ENCODE measurements at regions not wholly inside any gene's neighbourhood (a gene's known extent, or its start where the extent isn't known, plus 50 kb on each side); places are given as distances from the start of the nearest gene placed in this dataset.

DNA sequence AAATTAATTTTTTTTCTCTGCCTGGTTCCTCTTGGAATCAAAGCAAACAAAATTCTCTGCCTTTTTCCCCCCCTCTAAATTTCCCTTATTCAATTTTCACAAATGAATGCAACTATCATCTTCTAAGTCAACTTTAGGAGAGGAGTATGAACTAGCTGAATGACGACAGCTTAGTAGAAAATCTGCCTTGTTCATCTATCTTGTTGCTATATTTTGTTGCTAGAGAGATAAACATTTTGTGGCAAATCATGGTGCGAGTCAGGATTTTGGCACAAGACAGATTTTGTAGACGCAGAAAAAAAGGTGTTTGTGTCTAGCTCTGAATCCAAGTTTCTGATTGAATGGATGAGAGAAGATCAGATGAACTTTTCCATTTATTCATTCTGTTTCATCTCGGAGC is 81.0 kb upstream of the FZD8 start:
- H3K36me3 ChIP-seq (ENCODE audit: control insufficient read depth in 2 of 2, extremely low read depth in 1 of 2, insufficient read depth in 1 of 2, low read length in 1 of 2), result no peaks in the 10 kb centered on the region
- H3K4me3 Mint-ChIP-seq, result no peak overlapping the region
- H3K9me3 Mint-ChIP-seq, result no peaks in the 10 kb centered on the region
- POLR2A ChIA-PET, result no interaction called here
- 86% methylated on average over 1 of the region's 4 CpGs for WGBS (ENCODE audit: insufficient coverage)
- no peaks in the 10 kb centered on the region for H3K9me3 ChIP-seq
- H3K4me1 ChIP-seq (ENCODE audit: control insufficient read depth in 1 of 2, extremely low read depth in 1 of 2, insufficient read depth in 2 of 2, low read length in 2 of 2), result no peaks in the 10 kb centered on the region
- ATAC-seq (replicated peaks in 1 of 4), result no peak
- no peak overlapping the region for H3K27ac ChIP-seq (ENCODE audit: low read length)
- H3K4me3 ChIP-seq (ENCODE audit: control insufficient read depth in 1 of 2, extremely low read depth in 1 of 2, low read length in 1 of 2), result no peak overlapping the region
- no peak overlapping the region for H3K27ac Mint-ChIP-seq
- H3K36me3 Mint-ChIP-seq, result no peaks in the 10 kb centered on the region
- no peak for DNase-seq
- H3K27me3 ChIP-seq (replicated peaks in 1 of 2; ENCODE audit: control insufficient read depth in 2 of 2, extremely low read depth in 1 of 2, insufficient read depth in 2 of 2, low read length in 1 of 2), result no peaks in the 10 kb centered on the region
- H3K4me1 Mint-ChIP-seq, result no peaks in the 10 kb centered on the region
- peaks cover 0 to 7% of the 10 kb centered on the region in 2 donors for H3K27me3 Mint-ChIP-seq
- CTCF ChIA-PET, result no interaction called here

DNA sequence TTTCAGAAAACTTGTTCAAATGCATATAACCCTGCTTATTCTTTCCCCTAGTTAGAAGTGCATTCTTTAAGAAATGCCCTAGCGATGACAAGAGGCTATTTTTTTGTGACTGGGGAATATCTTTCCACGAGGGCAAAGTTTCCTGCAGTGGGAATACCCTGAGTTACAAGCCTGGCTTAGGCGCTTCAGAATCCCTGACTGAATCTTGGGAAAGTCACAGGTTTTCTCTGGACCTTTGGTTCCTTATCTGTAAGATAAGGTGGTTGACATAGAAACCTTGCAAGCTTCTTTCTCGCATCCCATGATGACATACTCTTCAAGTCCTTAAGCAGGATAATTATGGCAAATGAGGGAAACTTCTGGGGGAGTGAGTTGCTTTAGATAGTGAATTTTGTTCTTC is 80.5 kb upstream of the FZD8 start:
- Histone ChIP-seq H3K4me1 (ENCODE audit: control insufficient read depth in 1 of 2, extremely low read depth in 1 of 2, insufficient read depth in 2 of 2, low read length in 2 of 2) (no peaks in the 10 kb centered on the region), H3K9me3 (no peaks in the 10 kb centered on the region), H3K4me3 (ENCODE audit: control insufficient read depth in 1 of 2, extremely low read depth in 1 of 2, low read length in 1 of 2) (no peak overlapping the region), H3K36me3 (ENCODE audit: control insufficient read depth in 2 of 2, extremely low read depth in 1 of 2, insufficient read depth in 1 of 2, low read length in 1 of 2) (no peaks in the 10 kb centered on the region), H3K27ac (ENCODE audit: low read length) (no peak overlapping the region), H3K27me3 (replicated peaks in 1 of 2; ENCODE audit: control insufficient read depth in 2 of 2, extremely low read depth in 1 of 2, insufficient read depth in 2 of 2, low read length in 1 of 2) (no peaks in the 10 kb centered on the region)
- Mint-ChIP-seq H3K27me3 (peaks cover 0 to 7% of the 10 kb centered on the region in 2 donors), H3K4me3 (no peak overlapping the region), H3K9me3 (no peaks in the 10 kb centered on the region), H3K27ac (no peak overlapping the region), H3K4me1 (no peaks in the 10 kb centered on the region), H3K36me3 (no peaks in the 10 kb centered on the region)
- 60% methylated on average over 1 of the region's 4 CpGs for WGBS (ENCODE audit: insufficient coverage)
- ATAC-seq (replicated peaks in 1 of 4), result no peak
- CTCF ChIA-PET, result no interaction called here
- POLR2A ChIA-PET, result no interaction called here
- no peak for DNase-seq

DNA sequence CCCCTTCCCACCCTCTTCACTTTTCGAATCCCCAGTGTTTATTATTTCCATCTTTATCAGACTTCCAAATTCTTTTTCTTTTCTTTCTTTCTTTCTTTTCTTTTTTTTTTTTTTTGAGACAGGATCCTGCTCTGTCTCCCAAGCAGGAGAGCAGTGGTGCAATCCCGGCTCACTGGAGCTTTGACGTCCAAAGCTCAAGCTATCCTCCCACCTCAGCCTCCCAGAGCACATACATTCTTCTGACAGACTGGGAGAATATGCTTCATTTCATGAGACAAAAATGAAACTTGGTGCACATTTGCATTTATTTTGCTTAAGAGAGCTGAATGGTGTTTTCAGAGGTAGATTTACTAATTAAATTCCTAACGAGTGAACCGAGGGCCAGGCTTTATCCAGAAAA is 80.1 kb upstream of the FZD8 start:
- H3K36me3 Mint-ChIP-seq, result no peaks in the 10 kb centered on the region
- H3K9me3 Mint-ChIP-seq, result no peaks in the 10 kb centered on the region
- no peaks in the 10 kb centered on the region for H3K36me3 ChIP-seq (ENCODE audit: control insufficient read depth in 2 of 2, extremely low read depth in 1 of 2, insufficient read depth in 1 of 2, low read length in 1 of 2)
- H3K4me3 Mint-ChIP-seq, result no peak overlapping the region
- H3K4me3 ChIP-seq (ENCODE audit: control insufficient read depth in 1 of 2, extremely low read depth in 1 of 2, low read length in 1 of 2), result no peak overlapping the region
- no peaks in the 10 kb centered on the region for H3K4me1 Mint-ChIP-seq
- DNase-seq (no peak), ATAC-seq (replicated peaks in 1 of 4) (no peak)
- WGBS (ENCODE audit: insufficient coverage), result 57% methylated on average over 1 of the region's 5 CpGs
- no peak overlapping the region for H3K27ac Mint-ChIP-seq
- no peaks in the 10 kb centered on the region for H3K27me3 ChIP-seq (replicated peaks in 1 of 2; ENCODE audit: control insufficient read depth in 2 of 2, extremely low read depth in 1 of 2, insufficient read depth in 2 of 2, low read length in 1 of 2)
- H3K27me3 Mint-ChIP-seq, result peaks cover 0 to 6% of the 10 kb centered on the region in 2 donors
- ChIA-PET POLR2A (no interaction called here), CTCF (no interaction called here)
- no peak overlapping the region for H3K27ac ChIP-seq (ENCODE audit: low read length)
- H3K9me3 ChIP-seq, result no peaks in the 10 kb centered on the region
- no peaks in the 10 kb centered on the region for H3K4me1 ChIP-seq (ENCODE audit: control insufficient read depth in 1 of 2, extremely low read depth in 1 of 2, insufficient read depth in 2 of 2, low read length in 2 of 2)

DNA sequence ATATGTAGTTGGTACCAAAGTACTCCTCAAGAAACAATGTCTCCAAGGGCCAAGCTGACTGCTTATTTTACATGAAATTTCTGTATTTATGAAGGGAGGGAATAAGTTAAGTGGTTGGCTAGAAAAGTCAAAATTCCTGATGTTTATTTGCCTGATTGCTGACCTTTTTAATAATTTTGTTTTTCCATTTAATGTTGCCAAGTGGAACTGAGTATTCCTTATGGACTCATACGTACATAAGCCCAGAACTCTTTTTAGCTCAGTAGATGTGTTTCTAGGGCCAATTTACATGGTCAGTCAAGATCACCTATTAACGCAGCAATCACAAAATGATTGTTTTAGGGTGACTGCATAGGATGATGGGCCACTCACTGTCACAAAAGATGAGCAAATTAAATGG is 78.3 kb upstream of the FZD8 start:
- no peak overlapping the region for H3K4me3 Mint-ChIP-seq
- no peaks in the 10 kb centered on the region for H3K4me1 Mint-ChIP-seq
- Histone ChIP-seq H3K27ac (ENCODE audit: low read length) (no peak overlapping the region), H3K4me1 (ENCODE audit: control insufficient read depth in 1 of 2, extremely low read depth in 1 of 2, insufficient read depth in 2 of 2, low read length in 2 of 2) (no peaks in the 10 kb centered on the region), H3K27me3 (replicated peaks in 1 of 2; ENCODE audit: control insufficient read depth in 2 of 2, extremely low read depth in 1 of 2, insufficient read depth in 2 of 2, low read length in 1 of 2) (no peaks in the 10 kb centered on the region), H3K4me3 (ENCODE audit: control insufficient read depth in 1 of 2, extremely low read depth in 1 of 2, low read length in 1 of 2) (no peak overlapping the region), H3K9me3 (no peaks in the 10 kb centered on the region), H3K36me3 (ENCODE audit: control insufficient read depth in 2 of 2, extremely low read depth in 1 of 2, insufficient read depth in 1 of 2, low read length in 1 of 2) (no peaks in the 10 kb centered on the region)
- H3K36me3 Mint-ChIP-seq, result no peaks in the 10 kb centered on the region
- ATAC-seq (replicated peaks in 1 of 4) (no peak), DNase-seq (no peak)
- POLR2A ChIA-PET, result no interaction called here
- WGBS (ENCODE audit: insufficient coverage), result no CpG with 5 or more reads among the region's 2 CpGs
- H3K27me3 Mint-ChIP-seq, result peaks cover 0 to 7% of the 10 kb centered on the region in 2 donors
- H3K27ac Mint-ChIP-seq, result no peak overlapping the region
- CTCF ChIA-PET, result no interaction called here
- no peaks in the 10 kb centered on the region for H3K9me3 Mint-ChIP-seq

DNA sequence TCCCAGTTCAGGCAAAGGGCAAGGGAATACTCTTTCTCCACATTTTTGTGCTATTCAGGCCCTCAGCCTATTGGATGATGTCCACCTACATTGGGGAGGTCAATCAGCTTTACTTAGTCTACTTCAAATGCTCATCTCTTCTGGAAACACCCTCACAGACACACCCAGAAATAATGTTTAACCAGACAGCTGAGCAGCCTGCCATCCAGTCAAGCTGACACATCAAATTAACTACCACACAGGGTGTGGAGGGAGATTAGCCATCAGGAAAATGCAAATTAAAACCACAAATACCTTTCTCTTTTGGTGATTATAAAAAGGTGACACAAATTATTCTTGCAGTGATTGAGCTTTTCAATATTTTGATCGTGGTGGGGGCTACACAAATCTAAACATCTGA is 74.7 kb upstream of the FZD8 start:
- WGBS (ENCODE audit: insufficient coverage), result no CpG with 5 or more reads among the region's 1 CpG
- DNase-seq (no peak), ATAC-seq (replicated peaks in 1 of 4) (no peak)
- Mint-ChIP-seq H3K27me3 (peaks cover 4 to 6% of the 10 kb centered on the region in 2 donors), H3K4me1 (no peaks in the 10 kb centered on the region), H3K9me3 (peaks cover 0 to 5% (median 0%) of the 10 kb centered on the region in 3 donors), H3K27ac (no peak overlapping the region), H3K4me3 (no peak overlapping the region), H3K36me3 (no peaks in the 10 kb centered on the region)
- no peaks in the 10 kb centered on the region for H3K9me3 ChIP-seq
- no peaks in the 10 kb centered on the region for H3K36me3 ChIP-seq (ENCODE audit: control insufficient read depth in 2 of 2, extremely low read depth in 1 of 2, insufficient read depth in 1 of 2, low read length in 1 of 2)
- H3K4me1 ChIP-seq (ENCODE audit: control insufficient read depth in 1 of 2, extremely low read depth in 1 of 2, insufficient read depth in 2 of 2, low read length in 2 of 2), result no peaks in the 10 kb centered on the region
- ChIA-PET POLR2A (no interaction called here), CTCF (no interaction called here)
- H3K27ac ChIP-seq (ENCODE audit: low read length), result no peak overlapping the region
- H3K4me3 ChIP-seq (ENCODE audit: control insufficient read depth in 1 of 2, extremely low read depth in 1 of 2, low read length in 1 of 2), result no peak overlapping the region
- H3K27me3 ChIP-seq (replicated peaks in 1 of 2; ENCODE audit: control insufficient read depth in 2 of 2, extremely low read depth in 1 of 2, insufficient read depth in 2 of 2, low read length in 1 of 2), result peaks cover 0 to 3% of the 10 kb centered on the region in 2 experiments

DNA sequence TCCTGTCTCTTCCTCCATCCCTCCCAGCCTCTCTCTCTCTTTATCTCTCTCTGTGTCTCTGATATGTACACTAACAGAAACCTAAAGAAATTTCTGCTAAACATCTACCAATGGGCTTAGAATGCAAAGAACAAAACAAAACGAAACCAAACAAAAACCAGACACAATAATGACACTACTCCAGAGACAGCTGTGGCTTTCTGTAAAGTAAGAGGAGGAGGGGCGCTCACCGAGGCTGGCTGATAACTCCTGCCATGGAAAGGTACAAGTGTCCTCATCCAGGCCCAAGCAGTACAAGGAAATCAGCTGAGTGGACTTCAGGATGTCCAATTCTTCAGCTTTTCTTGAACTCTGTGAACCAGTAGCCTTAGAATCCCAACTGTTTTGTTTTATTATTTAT is 70.4 kb upstream of the FZD8 start:
- peaks cover 14 to 19% of the 10 kb centered on the region in 2 donors for H3K27me3 Mint-ChIP-seq
- Histone ChIP-seq H3K4me1 (ENCODE audit: control insufficient read depth in 1 of 2, extremely low read depth in 1 of 2, insufficient read depth in 2 of 2, low read length in 2 of 2) (no peaks in the 10 kb centered on the region), H3K27me3 (replicated peaks in 1 of 2; ENCODE audit: control insufficient read depth in 2 of 2, extremely low read depth in 1 of 2, insufficient read depth in 2 of 2, low read length in 1 of 2) (peaks cover 0 to 4% of the 10 kb centered on the region in 2 experiments), H3K9me3 (no peaks in the 10 kb centered on the region), H3K36me3 (ENCODE audit: control insufficient read depth in 2 of 2, extremely low read depth in 1 of 2, insufficient read depth in 1 of 2, low read length in 1 of 2) (no peaks in the 10 kb centered on the region), H3K4me3 (ENCODE audit: control insufficient read depth in 1 of 2, extremely low read depth in 1 of 2, low read length in 1 of 2) (no peak overlapping the region), H3K27ac (ENCODE audit: low read length) (no peak overlapping the region)
- ATAC-seq (replicated peaks in 1 of 4) (no peak), DNase-seq (no peak)
- no peak overlapping the region for H3K4me3 Mint-ChIP-seq
- no peaks in the 10 kb centered on the region for H3K4me1 Mint-ChIP-seq
- no peak overlapping the region for H3K27ac Mint-ChIP-seq
- WGBS (ENCODE audit: insufficient coverage), result no CpG with 5 or more reads among the region's 3 CpGs
- H3K36me3 Mint-ChIP-seq, result no peaks in the 10 kb centered on the region
- ChIA-PET POLR2A (no interaction called here), CTCF (no interaction called here)
- peaks cover 0 to 12% (median 12%) of the 10 kb centered on the region in 3 donors for H3K9me3 Mint-ChIP-seq

DNA sequence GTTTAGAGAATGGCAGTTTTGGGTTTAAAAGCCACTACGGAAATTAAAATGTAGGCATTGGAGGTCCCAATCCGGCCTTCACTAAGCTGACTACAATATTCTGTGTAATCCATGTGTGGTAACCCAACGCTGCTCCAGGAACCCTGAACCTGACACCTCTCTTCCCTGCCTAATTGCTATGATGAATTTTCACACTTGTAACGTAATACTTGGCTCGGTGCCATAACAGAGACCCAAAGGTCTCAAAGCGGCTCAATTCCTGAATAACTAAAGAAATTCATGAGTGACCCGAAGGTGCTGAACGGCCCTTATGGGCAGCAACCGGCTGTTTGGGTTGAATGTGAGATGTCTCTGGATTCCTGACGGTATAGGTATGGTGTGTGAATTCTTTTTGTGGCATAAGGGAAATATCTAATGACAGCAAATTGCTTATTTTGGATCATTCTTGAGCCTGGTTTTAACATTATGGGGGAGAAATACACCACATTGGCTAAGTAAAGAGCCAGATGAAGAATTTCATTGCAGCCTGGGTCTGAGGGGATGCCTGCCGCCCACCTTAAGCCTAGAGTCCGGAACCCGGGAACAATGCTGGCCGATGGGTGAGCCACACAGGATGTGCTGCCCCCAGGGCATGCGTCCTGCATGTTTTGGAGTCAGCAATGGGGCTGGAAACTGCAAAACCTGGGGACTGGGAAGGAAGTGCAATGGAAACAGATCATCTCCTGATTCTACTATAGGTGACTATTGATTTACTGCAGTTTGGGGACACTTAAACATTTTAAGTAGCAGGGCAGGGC is 69.7 kb upstream of the FZD8 start:
- H3K27me3 Mint-ChIP-seq, result peaks cover 15 to 19% of the 10 kb centered on the region in 2 donors
- H3K9me3 Mint-ChIP-seq, result peaks cover 2 to 18% (median 16%) of the 10 kb centered on the region in 3 donors
- no peaks in the 10 kb centered on the region for H3K4me1 ChIP-seq (ENCODE audit: control insufficient read depth in 1 of 2, extremely low read depth in 1 of 2, insufficient read depth in 2 of 2, low read length in 2 of 2)
- H3K36me3 Mint-ChIP-seq, result no peaks in the 10 kb centered on the region
- H3K36me3 ChIP-seq (ENCODE audit: control insufficient read depth in 2 of 2, extremely low read depth in 1 of 2, insufficient read depth in 1 of 2, low read length in 1 of 2), result no peaks in the 10 kb centered on the region
- ChIA-PET POLR2A (no interaction called here), CTCF (no interaction called here)
- H3K9me3 ChIP-seq, result no peaks in the 10 kb centered on the region
- H3K27ac Mint-ChIP-seq, result no peak overlapping the region
- no peak overlapping the region for H3K27ac ChIP-seq (ENCODE audit: low read length)
- no peak for DNase-seq
- H3K27me3 ChIP-seq (replicated peaks in 1 of 2; ENCODE audit: control insufficient read depth in 2 of 2, extremely low read depth in 1 of 2, insufficient read depth in 2 of 2, low read length in 1 of 2), result peaks cover 0 to 4% of the 10 kb centered on the region in 2 experiments
- no peak overlapping the region for H3K4me3 Mint-ChIP-seq
- no peak for ATAC-seq (replicated peaks in 1 of 4)
- no peaks in the 10 kb centered on the region for H3K4me1 Mint-ChIP-seq
- no peak overlapping the region for H3K4me3 ChIP-seq (ENCODE audit: control insufficient read depth in 1 of 2, extremely low read depth in 1 of 2, low read length in 1 of 2)
- WGBS (ENCODE audit: insufficient coverage), result 76% methylated on average over 13 of the region's 15 CpGs
